Tongue (tissue), 1 donor: ENCODE measurements at regions not wholly inside any gene's neighbourhood (a gene's known extent, or its start where the extent isn't known, plus 50 kb on each side); places are given as distances from the start of the nearest gene placed in this dataset.

Experiments
- DNase-seq: peaks from one replicate; pipeline ENCODE4 v3.0.0-alpha.2; 2015

DNA sequence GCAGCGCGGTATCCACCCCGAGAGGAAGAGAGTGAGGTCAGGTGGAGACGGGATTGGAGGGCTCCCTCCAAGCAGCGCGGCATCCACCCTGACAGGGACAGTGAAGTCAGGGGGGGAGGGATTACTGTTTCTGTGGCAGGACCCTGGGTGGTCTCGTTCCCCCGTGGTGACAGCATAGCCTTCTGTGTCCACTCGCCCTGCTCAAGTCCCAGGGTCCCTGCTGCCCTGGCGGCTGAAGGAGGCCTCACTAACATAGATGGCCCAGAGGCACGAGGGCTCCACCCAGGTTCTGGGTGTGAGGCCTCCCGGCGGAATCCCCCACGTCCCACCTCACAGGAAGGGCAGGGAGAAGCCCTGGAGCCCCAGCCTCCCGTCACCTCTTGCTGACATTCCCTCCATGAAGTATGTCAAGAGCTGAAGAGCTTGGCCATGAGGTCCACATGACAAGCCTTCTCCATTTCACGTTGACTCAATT, 636.1 kb downstream of the BRD1 start:
- DNase-seq = no peak

DNA sequence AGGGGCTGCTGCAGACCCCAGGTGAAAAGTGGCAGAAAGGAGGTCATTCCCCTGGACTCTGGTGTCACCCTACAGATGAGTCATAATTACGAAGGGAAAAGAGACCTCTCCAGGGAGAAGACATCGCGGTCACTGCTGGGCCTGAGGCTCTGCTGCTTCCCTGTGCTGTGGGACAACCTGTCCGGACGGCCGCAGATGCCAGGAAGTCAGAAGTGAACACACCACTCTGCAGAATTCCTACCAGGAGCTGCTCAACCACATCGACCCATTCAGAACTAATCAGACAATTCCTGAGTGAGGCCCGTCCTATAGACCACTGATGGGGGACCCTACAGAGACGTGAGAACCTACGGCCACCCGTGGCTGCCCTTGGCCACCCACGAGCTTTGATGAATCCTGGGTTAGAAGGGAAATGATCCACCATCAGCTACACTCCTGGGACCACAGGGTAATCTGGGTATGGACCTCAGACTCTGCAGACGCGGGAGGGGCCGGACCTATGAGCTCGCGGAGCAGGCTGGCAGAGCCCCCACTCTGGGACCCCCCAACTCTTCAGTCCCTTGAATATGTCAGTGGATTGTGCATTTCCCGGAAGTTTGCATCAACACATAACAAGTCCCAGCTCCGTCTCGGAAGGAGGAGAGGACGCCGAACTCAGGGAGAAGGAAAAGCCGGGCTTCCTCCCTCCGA, 636.7 kb downstream of the BRD1 start:
- DNase-seq = no peak

DNA sequence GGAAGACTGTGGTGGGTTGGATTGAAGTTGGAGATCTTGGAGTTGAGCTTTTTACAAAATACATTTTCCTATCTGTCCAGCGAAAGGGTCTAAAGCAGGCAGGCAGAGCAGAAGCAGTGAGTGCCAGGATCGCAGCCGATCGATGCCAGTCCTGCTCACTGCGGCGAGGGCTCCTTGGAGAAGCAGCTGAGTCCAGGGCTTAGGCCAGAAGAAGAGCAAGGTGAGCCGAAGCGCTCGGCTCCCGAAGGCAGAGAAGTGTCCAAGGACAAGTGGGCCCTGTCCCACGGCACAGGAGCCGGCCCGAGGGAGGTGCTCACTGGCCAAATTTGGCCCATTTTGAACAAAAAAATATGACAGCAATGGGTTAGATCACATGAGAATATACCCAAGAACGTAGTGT, 637.8 kb downstream of the BRD1 start:
- no peak for DNase-seq

DNA sequence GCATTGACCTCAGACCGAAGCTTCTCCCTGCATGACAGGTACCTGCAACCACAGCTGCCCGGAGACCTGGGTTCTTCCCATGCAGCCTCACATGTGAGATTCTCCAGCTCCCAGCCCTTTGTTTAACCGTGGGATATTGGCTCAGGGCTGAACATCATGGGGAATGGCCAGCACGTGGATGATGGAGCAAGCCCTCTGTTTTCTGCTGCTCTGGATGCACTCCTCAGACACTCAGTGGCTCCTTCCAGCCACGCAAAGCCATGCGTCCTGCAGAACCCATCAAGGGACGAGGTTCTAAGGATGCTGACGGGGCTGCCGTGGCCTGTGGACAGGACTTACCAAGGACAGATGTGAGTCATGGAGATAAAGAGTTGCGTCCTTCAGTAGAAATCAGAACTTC, 639.1 kb downstream of the BRD1 start:
- DNase-seq = no peak

DNA sequence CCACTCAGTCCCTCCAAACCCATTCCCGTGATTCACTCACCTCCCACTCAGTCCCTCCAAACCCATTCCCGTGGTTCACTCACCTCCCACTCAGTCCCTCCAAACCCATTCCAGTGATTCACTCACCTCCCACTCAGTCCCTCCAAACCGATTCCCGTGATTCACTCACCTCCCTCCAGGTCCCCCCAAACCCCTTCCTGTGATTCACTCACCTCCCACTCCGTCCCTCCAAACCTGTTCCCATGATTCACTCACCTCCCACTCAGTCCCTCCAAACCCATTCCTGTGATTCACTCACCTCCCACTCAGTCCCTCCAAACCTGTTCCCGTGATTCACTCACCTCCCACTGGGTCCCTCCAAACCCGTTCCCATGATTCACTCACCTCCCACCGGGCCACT, 639.6 kb downstream of the BRD1 start:
- DNase-seq = no peak

DNA sequence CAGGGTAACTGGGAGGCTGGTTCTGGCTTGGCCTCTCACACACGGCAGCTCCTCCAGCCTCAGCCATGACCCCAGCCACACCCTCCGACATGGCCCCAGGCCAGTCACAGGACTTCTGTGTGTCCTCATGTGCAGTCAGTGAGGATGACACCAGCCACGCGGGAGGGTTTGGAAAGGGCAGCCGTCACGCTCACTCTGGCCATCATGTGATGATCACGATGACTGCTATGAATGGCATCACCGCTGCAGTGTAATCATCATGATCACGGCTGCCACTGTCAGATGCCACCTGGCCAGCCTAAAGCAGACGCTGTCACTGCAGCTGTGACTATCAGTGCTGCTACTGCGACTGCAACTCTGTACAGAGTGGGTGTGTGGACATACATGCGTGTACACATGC, 640.9 kb downstream of the BRD1 start:
- DNase-seq = no peak

DNA sequence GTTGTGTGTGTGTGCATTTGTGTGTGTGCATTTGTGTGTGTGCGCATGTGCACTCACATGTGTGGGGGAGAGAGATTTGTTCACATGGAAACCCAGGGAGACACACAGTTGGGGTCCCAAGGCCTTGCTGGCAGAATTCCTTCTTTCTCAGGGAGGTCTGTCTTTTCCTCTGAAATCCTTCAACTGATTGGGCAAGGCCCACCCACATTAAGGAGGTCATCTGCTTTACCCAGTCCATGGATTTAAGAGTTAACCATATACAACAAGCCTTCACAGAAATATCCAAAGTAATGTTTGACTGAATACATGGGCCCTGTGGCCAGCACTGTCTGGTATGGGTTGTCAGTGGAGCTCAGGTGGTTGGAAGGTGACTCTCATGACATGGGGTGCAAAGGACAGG, 641.4 kb downstream of the BRD1 start:
- DNase-seq = no peak

DNA sequence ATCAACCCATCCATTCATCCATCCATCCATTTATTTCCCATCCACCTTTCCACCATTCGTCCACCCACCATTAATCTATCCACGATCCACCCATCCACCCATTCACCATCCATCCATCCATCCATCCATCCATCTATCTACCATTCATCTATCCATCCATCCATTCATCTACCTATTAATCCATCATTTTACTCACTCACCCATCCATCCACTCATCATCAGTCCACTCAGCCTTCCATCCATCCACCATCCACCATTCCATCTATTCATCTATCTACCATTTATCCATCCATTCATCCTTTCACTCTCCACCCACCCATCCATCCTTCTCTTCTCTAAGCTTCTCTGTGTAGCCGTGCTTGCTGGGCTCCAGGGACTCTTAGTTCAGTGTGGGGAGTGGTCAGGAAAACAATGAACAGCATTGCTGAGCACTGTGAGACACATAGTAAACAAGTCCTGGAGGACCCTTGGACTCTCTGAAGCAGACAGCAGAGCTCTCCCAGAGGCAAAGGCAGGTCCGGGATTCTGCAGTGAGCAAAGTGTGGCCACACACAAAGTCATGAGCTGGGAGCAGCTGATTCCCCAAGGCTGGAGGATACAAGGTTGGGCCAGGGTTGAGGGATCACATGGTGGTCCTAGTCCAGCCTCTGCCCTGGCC, 642.2 kb downstream of the BRD1 start:
- DNase-seq = no peak

DNA sequence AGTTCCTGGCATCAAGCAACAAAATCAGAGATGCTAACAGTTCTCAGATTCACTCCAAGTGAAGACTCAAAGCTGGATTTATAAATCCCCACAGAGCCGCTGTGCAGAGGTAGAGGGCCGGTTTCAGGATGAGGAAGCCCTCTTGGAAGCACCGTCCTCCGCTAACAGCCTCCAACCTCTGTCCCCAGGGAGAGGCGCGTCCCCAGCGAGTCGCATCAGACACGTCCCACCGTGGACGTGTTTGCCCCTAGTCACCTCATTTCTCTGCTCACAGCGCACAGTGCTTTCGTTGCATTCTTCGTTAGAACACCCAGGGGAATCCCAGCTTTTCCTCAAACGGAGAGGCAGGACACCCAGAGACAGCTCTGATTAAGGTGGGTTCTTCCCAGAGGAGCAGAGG, 642.9 kb downstream of the BRD1 start:
- no peak for DNase-seq

DNA sequence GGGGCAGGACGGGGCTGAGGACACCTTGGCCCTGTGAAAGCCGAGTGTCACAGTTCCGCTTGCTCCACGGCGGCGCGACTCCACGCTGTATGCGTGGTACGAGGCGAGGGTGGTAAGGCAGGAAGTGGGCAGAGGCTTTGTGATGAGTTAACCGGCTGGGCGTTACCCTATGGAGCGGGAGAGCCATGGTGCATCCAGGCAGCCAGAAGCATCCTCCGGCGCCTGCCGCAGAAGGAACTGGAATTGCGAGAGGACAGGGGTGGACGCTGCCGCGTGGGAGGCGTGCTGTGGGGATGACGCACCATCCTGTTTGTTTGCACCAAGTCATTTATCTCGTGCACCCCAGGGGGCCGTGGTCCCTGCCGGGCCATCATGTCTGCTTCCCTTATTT, 643.9 kb downstream of the BRD1 start:
- DNase-seq = no peak

DNA sequence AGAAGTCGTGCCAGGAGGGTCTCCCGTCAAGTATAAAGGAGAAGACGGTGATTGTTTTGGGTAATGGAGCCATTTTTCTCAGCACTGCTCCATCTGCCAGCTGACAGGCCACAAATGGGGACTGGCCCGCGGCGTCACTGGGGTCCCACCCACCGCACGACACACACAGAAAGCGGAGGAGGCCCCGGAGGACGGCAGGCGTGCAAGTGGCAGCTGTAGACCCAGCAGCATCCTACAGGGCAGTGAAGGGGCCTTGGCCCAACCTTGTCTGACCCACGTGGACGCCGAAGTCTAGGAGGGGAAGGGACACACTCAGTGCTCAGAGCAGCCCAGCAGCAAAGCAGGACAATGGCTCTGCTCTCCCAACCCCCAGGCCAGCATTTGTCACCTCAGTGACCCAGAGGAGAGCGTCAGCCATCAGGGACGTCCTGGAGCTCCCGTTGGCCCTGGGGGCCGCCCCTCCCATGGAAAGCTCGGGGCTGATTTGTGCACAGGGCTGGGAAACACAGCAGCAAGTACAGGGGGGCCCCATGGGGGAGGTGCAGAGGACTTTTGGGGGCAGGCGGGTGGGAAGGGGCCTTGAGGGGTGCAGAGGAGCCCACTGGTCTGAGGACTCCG, 644.4 kb downstream of the BRD1 start:
- no peak for DNase-seq

DNA sequence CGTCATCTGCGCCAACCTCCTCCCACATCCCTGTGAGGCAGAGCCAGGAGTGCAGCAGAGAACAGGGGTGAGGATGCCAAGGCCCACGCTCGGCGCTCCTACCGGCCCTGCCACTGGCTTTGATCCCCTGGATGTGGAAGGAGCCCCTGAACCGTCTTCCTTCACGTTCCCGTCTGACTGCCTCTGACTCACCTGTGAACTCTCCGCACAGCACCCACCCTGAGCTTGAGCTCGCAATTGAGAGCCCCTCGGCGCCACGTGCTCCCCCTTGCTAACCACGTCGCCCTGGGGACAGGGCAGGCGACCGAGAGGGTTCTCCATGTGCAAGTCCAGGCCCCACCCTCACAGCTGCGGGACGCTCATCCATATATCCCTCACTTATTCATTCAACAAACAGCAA, 645.3 kb downstream of the BRD1 start:
- no peak for DNase-seq

DNA sequence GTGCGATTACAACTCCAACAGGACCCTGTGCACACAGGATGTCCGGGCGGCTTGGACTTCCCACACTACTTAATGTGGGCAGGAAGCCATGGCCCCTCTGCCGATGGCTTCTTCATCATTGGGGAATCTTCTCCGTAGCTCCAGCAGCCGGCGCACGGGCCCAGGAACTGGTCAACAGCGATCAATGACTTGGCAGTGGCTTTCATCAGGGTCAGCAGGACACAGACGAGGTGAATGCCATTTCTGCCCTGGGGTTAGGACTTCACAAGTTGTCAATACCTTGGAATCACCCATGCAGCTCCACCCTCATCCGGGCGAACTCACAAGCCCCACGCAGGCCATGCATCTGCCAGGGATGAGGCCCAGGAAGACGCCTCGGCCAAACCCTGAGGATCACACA, 645.7 kb downstream of the BRD1 start:
- DNase-seq = no peak

DNA sequence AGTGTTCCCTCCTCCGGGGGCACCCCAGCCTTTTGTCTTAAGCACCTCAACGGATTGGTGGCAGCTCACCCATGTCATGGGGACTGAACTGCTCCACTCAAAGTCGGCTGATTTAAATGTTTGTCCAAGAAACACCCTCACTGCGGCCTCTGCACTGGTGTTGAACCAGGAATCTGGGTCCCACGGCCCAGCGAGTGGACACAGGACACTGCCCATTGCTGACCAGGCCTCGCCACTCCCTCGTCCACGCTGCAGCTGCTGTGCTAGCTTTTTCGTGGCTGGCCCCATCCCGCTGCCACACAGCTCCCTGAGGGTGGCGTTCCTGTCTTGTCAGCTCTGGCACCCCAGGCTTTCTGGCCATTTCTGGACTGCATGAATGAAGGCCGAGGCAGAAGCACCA, 646.2 kb downstream of the BRD1 start:
- DNase-seq = no peak

DNA sequence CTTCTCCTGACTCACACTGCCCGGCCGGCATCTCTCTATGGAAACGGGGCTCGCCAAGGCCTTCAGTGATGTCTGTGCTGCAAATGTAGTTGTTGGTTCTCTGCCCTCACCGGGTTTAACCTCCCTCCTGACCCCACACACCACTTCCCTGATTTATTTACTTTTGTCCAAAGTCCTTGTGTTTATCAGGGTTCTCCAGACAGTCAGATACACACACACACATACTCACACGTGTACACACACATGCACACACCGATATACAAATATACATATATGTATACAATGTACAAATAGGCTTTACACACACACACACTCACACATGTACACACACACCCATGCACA, 647.0 kb downstream of the BRD1 start:
- DNase-seq = no peak

DNA sequence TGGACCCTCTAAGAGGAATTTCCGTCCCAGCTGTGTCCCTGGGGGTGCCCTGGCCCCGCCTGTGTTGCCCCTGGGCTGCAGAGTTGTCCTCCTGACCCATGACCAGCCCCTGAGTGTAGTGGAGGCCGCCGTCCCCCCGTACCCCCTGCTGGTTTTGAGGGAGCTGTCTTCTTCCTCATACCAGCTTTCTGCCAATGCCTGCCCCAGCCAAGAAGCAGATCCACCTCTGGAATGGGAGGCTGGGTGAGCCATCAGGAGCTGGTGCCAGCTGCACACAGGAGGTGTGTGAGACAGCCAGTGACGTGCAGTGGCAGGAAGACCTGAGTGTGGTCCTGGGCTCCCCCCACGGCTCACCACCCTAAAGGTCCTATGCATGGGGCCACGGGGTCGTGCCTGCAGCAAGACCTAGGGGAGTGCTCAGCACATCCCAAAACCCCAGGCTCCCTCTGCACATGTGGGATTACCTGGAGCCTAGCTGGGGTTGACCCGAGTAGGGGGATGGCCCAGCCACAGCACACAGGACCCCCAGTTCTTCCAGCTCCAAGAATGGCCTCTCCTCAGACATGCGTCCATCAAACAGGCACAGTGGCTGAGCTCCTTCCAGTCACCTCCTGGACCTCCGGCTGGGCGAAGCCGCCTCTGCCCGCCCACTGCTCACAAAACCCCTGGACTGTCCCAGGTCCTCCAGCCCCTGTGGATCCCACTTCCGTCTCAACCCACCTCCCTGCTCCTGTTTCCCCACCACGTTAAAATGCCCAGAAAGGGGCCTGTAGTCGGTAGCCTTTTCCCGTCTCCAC, 647.6 kb downstream of the BRD1 start:
- no peak for DNase-seq

DNA sequence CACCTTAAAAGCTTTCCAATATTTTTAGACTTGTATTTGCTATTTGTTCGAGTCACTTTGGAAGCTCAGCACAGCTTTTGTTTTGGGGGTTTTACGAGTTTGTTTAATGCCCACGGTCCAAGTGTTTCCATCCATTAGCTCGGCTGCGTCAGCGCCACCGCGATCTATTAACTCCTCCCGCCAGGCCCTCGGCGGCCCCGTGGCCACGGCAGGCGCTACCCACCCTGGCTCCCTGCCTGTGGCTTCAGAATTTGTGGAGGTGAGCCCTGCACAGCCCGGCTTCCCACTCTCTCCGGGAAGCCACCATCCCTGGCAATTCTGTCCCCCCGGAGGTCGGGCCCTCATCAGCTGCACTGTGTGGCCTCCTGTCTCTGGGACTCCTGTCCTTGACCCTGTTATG, 648.5 kb downstream of the BRD1 start:
- DNase-seq = no peak

DNA sequence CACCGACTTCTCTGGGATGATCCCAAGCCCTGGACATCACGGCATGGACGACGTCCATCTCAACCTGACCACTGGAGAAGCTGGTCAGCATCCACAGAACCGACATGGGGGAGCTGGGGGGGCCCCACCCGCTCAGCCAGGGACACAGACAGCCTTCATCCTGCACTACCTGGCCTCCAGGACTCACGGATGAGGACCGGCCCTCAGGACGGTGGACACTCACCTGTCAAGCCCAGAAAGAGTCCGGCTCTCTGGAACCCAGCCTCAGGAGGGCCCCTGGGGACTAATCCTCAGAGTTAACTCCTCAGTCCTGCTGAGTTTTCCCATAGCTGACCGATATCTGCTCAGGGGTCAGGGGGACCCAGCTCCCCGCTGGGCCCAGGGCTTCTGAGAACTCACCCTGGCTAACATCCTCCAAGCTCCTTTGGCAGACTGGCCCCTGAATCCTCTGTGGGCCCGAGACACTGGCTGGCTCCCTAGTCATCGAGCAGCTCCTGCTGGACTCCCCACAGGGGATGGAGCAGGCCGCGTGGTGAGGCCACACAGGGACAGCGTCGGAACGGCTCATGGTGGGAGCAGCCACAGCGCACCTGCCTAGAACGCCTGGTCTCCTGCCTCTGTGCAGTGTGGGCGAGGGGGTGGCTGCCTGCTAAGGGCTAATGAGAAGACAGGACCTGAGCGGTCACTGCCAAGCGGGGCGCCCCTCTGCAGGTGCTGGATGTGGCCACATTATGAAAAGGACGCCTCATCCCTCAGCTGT, 649.2 kb downstream of the BRD1 start:
- DNase-seq = no peak

DNA sequence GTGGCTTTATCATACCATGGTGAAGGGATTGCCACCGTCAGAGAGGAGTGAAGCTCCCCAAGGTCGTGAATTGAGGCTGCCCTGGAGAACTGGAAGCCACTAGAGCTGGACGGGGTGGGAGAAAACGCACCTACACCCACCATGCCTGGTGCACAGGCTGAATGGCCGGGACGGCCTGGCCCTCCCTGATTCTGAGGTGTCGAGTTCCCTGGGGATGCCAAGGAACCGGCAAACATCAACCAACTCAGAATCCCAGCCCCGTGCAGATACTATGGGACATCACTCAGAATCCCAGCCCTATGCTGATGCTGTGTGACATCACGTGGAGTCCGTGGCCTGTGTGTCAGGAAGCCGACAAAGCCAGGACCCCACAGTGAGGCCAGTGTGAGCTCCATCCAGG, 650.0 kb downstream of the BRD1 start:
- no peak for DNase-seq

DNA sequence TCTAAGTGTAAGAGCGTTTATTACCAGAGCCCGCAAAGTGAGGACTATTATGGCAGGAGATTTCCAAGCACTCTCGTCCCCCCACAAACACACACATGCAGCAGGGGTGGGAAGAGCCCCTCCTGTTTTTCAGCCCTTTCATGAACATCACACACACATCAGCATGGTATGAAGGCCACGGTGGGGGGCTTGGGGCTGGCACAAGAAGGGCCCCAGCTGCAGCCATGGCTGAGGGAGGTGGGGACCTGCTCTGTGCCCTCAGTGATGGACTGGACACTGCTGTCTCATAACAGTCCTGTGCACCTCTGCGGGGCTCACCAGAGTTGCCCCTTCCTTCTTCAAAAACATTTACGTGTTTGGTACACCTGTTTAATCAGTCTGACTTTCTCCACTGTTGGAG, 650.7 kb downstream of the BRD1 start:
- no peak for DNase-seq

DNA sequence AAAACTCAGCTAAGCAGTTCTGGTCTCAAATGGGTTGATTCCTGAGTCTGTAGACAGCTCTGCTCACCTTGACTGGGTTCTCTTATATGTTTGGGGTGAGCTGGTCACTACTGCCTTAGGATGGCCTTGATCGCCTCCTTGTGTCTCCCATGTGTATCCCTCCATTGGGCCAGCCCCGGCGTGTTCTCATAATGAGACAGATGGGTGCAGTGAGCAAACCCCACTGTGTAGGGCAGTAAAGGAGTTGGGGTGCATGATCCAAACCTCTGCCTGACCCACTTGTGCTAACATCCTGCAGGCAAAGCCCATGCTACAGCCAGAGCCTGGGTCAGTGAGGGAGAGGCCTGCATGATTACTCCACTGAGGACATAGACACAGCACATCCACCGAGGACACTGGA, 657.6 kb downstream of the BRD1 start:
- DNase-seq = no peak

DNA sequence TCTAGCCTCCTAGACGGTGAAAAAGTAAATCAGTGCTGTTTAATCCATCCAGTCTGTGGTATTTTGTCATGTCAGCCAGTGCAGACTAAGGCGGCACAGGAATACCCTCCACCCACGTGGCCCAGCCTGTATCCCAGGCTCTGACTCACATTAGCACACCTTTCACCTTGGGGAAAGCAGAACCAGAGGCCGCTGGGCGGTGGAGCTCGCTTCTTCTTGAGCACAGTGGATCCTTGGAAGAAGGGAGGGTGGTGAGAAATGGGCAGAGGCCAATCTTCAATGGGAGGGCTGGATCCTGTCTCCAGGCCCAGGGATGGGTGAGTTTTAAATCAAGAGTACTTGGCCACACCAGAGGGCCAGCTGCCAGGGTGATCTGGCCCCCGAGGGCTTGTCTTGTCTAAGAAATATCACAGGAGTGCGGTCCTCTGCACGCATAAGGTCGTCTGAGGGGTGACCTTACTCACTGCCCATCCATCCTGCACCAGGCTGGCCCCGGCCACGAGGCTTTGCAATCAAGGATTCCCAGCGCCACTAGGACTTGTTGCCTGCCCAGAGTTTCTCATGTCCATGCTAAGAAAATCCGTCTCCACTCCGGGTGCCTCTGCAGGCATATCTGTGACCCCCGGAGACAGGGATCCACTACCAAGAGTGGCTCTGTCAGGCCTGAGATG, 658.5 kb downstream of the BRD1 start:
- DNase-seq = no peak
